NT2/D1 (cell line): ENCODE measurements at regions not wholly inside any gene's neighbourhood (a gene's known extent, or its start where the extent isn't known, plus 50 kb on each side); places are given as distances from the start of the nearest gene placed in this dataset.

ENCODE experiments used
- SUZ12 ChIP-seq: IDR thresholded peaks from 2 replicates; pipeline ENCODE4 v1.6.1; 2011; ENCODE audit not compliant: insufficient read length, insufficient read depth; ENCODE audit errors: extremely low read depth
- YY1 ChIP-seq: IDR thresholded peaks from 2 replicates; pipeline ENCODE4 v1.6.1; 2011; ENCODE audit not compliant: insufficient read length, insufficient read depth
- ZNF274 ChIP-seq: IDR thresholded peaks from 2 replicates; pipeline ENCODE4 v1.6.1; 2011; ENCODE audit warnings: mild to moderate bottlenecking, low read depth, low read length

DNA sequence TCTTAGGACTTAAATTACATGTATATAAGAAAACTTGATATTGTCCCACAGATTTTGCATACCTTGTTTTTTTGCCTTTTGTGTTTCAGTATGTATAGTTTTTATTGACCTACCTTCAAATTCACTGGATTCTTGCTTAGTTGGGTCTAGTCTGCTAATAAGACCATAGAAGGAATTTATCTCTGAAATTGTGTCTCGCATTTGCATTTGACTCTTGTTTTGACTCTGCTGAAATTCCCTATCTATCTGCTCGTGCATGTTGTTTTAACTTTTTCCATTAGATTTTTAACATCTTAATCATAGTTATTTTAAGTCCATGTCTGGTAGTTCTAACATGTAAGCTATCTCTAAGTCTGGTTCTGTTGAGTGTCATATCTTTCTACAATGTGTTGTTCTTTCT, 163.9 kb downstream of the SCP2D1 start:
- no peak for TF ChIP-seq YY1
- no peak for TF ChIP-seq ZNF274
- TF ChIP-seq SUZ12: no peak
